SU-DHL-6 (cell line): ENCODE measurements at regions not wholly inside any gene's neighbourhood (a gene's known extent, or its start where the extent isn't known, plus 50 kb on each side); places are given as distances from the start of the nearest gene placed in this dataset.

Experiments used
- CTCF ChIP-seq: fragments of 200-600 bp; sonication (generic); IDR thresholded peaks from one replicate; pipeline ENCODE4 v1.5.1; 2017; ENCODE audit warnings: antibody characterized with exemption, mild to moderate bottlenecking, low read length, moderate library complexity; ENCODE audit not compliant: insufficient read depth, poor library complexity, severe bottlenecking
- EZH2phosphoT487 ChIP-seq: fragments of 200-600 bp; sonication (generic), shearing (Covaris generic); conservative IDR thresholded peaks from 2 replicates; pipeline ENCODE4 v1.6.1; 2018; ENCODE audit warnings: mild to moderate bottlenecking, antibody characterized with exemption, low read length, moderate library complexity, mixed read lengths

- TF ChIP-seq CTCF (no peak), EZH2phosphoT487 (no peak)
Measured at GRCh38 chr3:117774130-117774529, 1064.6 kb downstream of the TUSC7 start.
